ENCODE measurements at regions not wholly inside any gene's neighbourhood (a gene's known extent, or its start where the extent isn't known, plus 50 kb on each side); places are given as distances from the start of the nearest gene placed in this dataset.

DNA sequence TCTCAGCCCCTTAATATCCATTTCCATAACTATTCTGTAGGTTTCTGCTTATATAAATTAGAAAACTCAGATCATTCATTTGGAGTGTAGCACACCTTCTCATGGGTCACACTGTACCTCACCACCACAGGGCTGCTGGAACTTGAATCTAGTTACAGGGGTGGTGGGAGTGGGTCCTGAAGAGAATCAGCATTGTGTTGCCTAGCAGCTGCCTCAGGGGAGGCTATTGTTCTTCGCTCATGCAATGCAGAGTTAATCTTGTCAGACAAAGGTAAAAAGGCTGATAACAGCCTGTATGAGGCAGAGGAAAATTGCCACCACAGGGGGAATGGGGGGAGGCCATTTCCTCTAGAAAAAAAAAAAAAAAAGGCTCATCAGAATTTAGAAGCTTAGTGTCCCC lies 496.0 kb upstream of the ADGRB3 start:
- ATAC-seq (ENCODE audit: insufficient read depth, low read depth), result no peak
- Histone ChIP-seq H3K4me2 (ENCODE audit: insufficient read depth, low read length) (no peak overlapping the region), H4K20me1 (ENCODE audit: insufficient read depth, low read length) (no peaks in the 10 kb centered on the region), H3K4me1 (ENCODE audit: insufficient read depth, low read length) (no peaks in the 10 kb centered on the region), H3K36me3 (ENCODE audit: insufficient read depth, low read length) (no peaks in the 10 kb centered on the region), H2AFZ (ENCODE audit: low read depth, low read length) (no peak overlapping the region), H3K4me3 (ENCODE audit: low read depth in 1 of 2, low read length in 2 of 2) (no peak overlapping the region), H3K27me3 (ENCODE audit: insufficient read depth, low read length, poor library complexity) (no peaks in the 10 kb centered on the region), H3K27ac (ENCODE audit: low read length) (no peak overlapping the region), H3K9me3 (ENCODE audit: insufficient read depth, low read length, severe bottlenecking) (no peaks in the 10 kb centered on the region), H3K9ac (ENCODE audit: low read depth, low read length) (no peak overlapping the region), H3K79me2 (ENCODE audit: insufficient read depth, low read length) (no peaks in the 10 kb centered on the region)
- TF ChIP-seq EZH2 (IDR thresholded peaks at IDR 0.05; ENCODE audit: borderline replicate concordance, low read depth, low read length, severe bottlenecking) (no peak), CTCF (IDR thresholded peaks at IDR 0.05; ENCODE audit: borderline replicate concordance, extremely low read depth, low read length, poor library complexity, severe bottlenecking) (no peak)
- DNase-seq, result no peak

DNA sequence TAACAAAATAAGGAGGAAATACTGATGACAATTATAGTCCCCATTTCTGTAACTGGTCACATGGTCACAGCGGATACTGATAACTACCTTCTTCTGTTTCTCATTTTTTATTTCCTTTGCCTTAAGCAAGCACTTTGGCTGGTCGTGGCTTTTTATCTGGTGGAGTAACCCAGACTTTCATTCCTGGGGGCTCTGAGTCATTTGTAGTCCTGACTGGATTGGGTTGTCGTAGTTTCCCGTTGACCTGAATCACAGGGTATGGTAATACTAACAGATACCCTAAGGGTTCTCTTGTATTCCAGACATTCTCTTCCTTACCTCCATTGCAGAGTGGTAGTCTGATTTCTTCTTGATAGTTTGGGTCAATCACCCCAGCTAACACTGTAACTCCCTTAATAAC lies 500.3 kb upstream of the ADGRB3 start:
- no peaks in the 10 kb centered on the region for H3K27me3 ChIP-seq (ENCODE audit: insufficient read depth, low read length, poor library complexity)
- DNase-seq (no peak), ATAC-seq (ENCODE audit: insufficient read depth, low read depth) (no peak)
- no peaks in the 10 kb centered on the region for H4K20me1 ChIP-seq (ENCODE audit: insufficient read depth, low read length)
- H3K4me2 ChIP-seq (ENCODE audit: insufficient read depth, low read length), result no peak overlapping the region
- H3K27ac ChIP-seq (ENCODE audit: low read length), result no peak overlapping the region
- no peak overlapping the region for H2AFZ ChIP-seq (ENCODE audit: low read depth, low read length)
- TF ChIP-seq EZH2 (IDR thresholded peaks at IDR 0.05; ENCODE audit: borderline replicate concordance, low read depth, low read length, severe bottlenecking), result no peak
- TF ChIP-seq CTCF (IDR thresholded peaks at IDR 0.05; ENCODE audit: borderline replicate concordance, extremely low read depth, low read length, poor library complexity, severe bottlenecking), result no peak
- no peaks in the 10 kb centered on the region for H3K36me3 ChIP-seq (ENCODE audit: insufficient read depth, low read length)
- H3K4me3 ChIP-seq (ENCODE audit: low read depth in 1 of 2, low read length in 2 of 2), result no peak overlapping the region
- H3K4me1 ChIP-seq (ENCODE audit: insufficient read depth, low read length), result no peaks in the 10 kb centered on the region
- H3K9me3 ChIP-seq (ENCODE audit: insufficient read depth, low read length, severe bottlenecking), result no peaks in the 10 kb centered on the region
- no peak overlapping the region for H3K9ac ChIP-seq (ENCODE audit: low read depth, low read length)
- H3K79me2 ChIP-seq (ENCODE audit: insufficient read depth, low read length), result no peaks in the 10 kb centered on the region

GRCh38 chr6:68128211-68128610 lies 506.9 kb upstream of the ADGRB3 start:
- Histone ChIP-seq H3K4me1 (ENCODE audit: insufficient read depth, low read length) (no peaks in the 10 kb centered on the region), H2AFZ (ENCODE audit: low read depth, low read length) (no peak overlapping the region), H3K4me3 (ENCODE audit: low read depth in 1 of 2, low read length in 2 of 2) (no peak overlapping the region), H3K27me3 (ENCODE audit: insufficient read depth, low read length, poor library complexity) (no peaks in the 10 kb centered on the region), H3K9me3 (ENCODE audit: insufficient read depth, low read length, severe bottlenecking) (no peaks in the 10 kb centered on the region), H3K36me3 (ENCODE audit: insufficient read depth, low read length) (no peaks in the 10 kb centered on the region), H3K9ac (ENCODE audit: low read depth, low read length) (no peak overlapping the region), H4K20me1 (ENCODE audit: insufficient read depth, low read length) (no peaks in the 10 kb centered on the region), H3K4me2 (ENCODE audit: insufficient read depth, low read length) (no peak overlapping the region), H3K79me2 (ENCODE audit: insufficient read depth, low read length) (no peaks in the 10 kb centered on the region), H3K27ac (ENCODE audit: low read length) (no peak overlapping the region)
- no peak for ATAC-seq (ENCODE audit: insufficient read depth, low read depth)
- TF ChIP-seq EZH2 (IDR thresholded peaks at IDR 0.05; ENCODE audit: borderline replicate concordance, low read depth, low read length, severe bottlenecking) (no peak), CTCF (IDR thresholded peaks at IDR 0.05; ENCODE audit: borderline replicate concordance, extremely low read depth, low read length, poor library complexity, severe bottlenecking) (no peak)
- no peak for DNase-seq

- Histone ChIP-seq H3K27me3 (ENCODE audit: insufficient read depth, low read length, poor library complexity) (no peaks in the 10 kb centered on the region), H3K9ac (ENCODE audit: low read depth, low read length) (no peak overlapping the region), H3K4me3 (ENCODE audit: low read depth in 1 of 2, low read length in 2 of 2) (no peak overlapping the region), H3K4me2 (ENCODE audit: insufficient read depth, low read length) (no peak overlapping the region), H3K79me2 (ENCODE audit: insufficient read depth, low read length) (no peaks in the 10 kb centered on the region), H4K20me1 (ENCODE audit: insufficient read depth, low read length) (no peaks in the 10 kb centered on the region), H2AFZ (ENCODE audit: low read depth, low read length) (no peak overlapping the region), H3K36me3 (ENCODE audit: insufficient read depth, low read length) (no peaks in the 10 kb centered on the region), H3K4me1 (ENCODE audit: insufficient read depth, low read length) (no peaks in the 10 kb centered on the region), H3K9me3 (ENCODE audit: insufficient read depth, low read length, severe bottlenecking) (no peaks in the 10 kb centered on the region), H3K27ac (ENCODE audit: low read length) (no peak overlapping the region)
- DNase-seq, result no peak
- TF ChIP-seq CTCF (IDR thresholded peaks at IDR 0.05; ENCODE audit: borderline replicate concordance, extremely low read depth, low read length, poor library complexity, severe bottlenecking), result no peak
- no peak for TF ChIP-seq EZH2 (IDR thresholded peaks at IDR 0.05; ENCODE audit: borderline replicate concordance, low read depth, low read length, severe bottlenecking)
- no peak for ATAC-seq (ENCODE audit: insufficient read depth, low read depth)
Observed at GRCh38 chr6:68127074-68127473, 508.0 kb upstream of the ADGRB3 start.
